Kidney (tissue), 13 donors: ENCODE measurements at regions not wholly inside any gene's neighbourhood (a gene's known extent, or its start where the extent isn't known, plus 50 kb on each side); places are given as distances from the start of the nearest gene placed in this dataset.
A peak's percentile ranks its signal among the peaks of the same experiment; 100 is the strongest.

Experiments used
- DNase-seq, 5 donors: peaks; one replicate each; pipeline ENCODE4 v3.0.0-alpha.2; 2013 to 2020
- FAIRE-seq: peaks from 2 replicates; lab custom pipeline; 2012; peaks lifted over from hg19 to GRCh38; lab: Jason Lieb, UNC
- H3K27ac ChIP-seq, 2 donors: one replicate each; pipeline ENCODE4 v1.7.0; 2013; ENCODE audit warnings: low read depth in 2 of 2, low read length in 2 of 2, inconsistent platforms in 1 of 2
- H3K27me3 ChIP-seq: one replicate; pipeline ENCODE4 v1.7.1; 2013; ENCODE audit warnings: low read length, inconsistent platforms; ENCODE audit not compliant: control insufficient read depth, insufficient read depth
- H3K36me3 ChIP-seq, 3 donors: one replicate each; pipeline versions ENCODE4 v1.7.0 to v1.7.1; 2013; ENCODE audit warnings: low read length in 3 of 3, control low read depth in 1 of 3, inconsistent platforms in 1 of 3; ENCODE audit not compliant: insufficient read depth in 3 of 3, control insufficient read depth in 2 of 3
- H3K4me1 ChIP-seq, 3 donors: one replicate each; pipeline versions ENCODE4 v1.7.0 to v1.7.1; 2013; ENCODE audit warnings: low read length in 3 of 3, inconsistent platforms in 1 of 3, low read depth in 1 of 3; ENCODE audit not compliant: control insufficient read depth in 2 of 3, insufficient read depth in 2 of 3
- H3K4me3 ChIP-seq, 3 donors: one replicate each; pipeline versions ENCODE4 v1.7.0 to v1.8.1; 2013; ENCODE audit warnings: low read length in 3 of 3, control low read depth in 1 of 3, inconsistent platforms in 1 of 3
- H3K9ac ChIP-seq, 3 donors: one replicate each; pipeline versions ENCODE4 v1.7.0 to v1.7.1; 2013; ENCODE audit warnings: low read length in 3 of 3, control low read depth in 1 of 3, inconsistent platforms in 1 of 3
- H3K9me3 ChIP-seq, 3 donors: one replicate each; pipeline versions ENCODE4 v1.7.0 to v1.7.1; 2013; ENCODE audit warnings: low read length in 3 of 3, control low read depth in 1 of 3, inconsistent platforms in 1 of 3; ENCODE audit not compliant: control insufficient read depth in 2 of 3, insufficient read depth in 1 of 3
- CTCF ChIP-seq: IDR thresholded peaks from 3 replicates; pipeline ENCODE4 v1.5.1; 2012; ENCODE audit warnings: mild to moderate bottlenecking, moderate library complexity, borderline replicate concordance; ENCODE audit not compliant: insufficient read depth; ENCODE audit errors: extremely low read depth
- intact Hi-C: fragments of 100-400 bp; cut with DNase I; formaldehyde crosslinking; loops from one replicate; pipeline ENCODE4 v1.11.1; 2022
- donor health status: control.
- donor health status: control.
- donor health status: control.
- donor health status: control.
- donor health status: control.
- donor health status: DM: yes; HTN: yes; CAD: no.
- donor health status: Normal renal cell carcinoma (clear cell type).

GRCh38 chr19:28403690-28404089 is 809.3 kb downstream of the UQCRFS1 start:
- no peak overlapping the region for H3K4me3 ChIP-seq
- no peaks in the 10 kb centered on the region for H3K36me3 ChIP-seq
- H3K9me3 ChIP-seq, result no peaks in the 10 kb centered on the region
- H3K9ac ChIP-seq, result no peak overlapping the region
- DNase-seq, result peak in 3 of 5 donors; percentile 34 to 47 (median 41)
- peaks cover 2% of the 10 kb centered on the region for H3K27me3 ChIP-seq
- H3K4me1 ChIP-seq, result no peaks in the 10 kb centered on the region
- intact Hi-C loops, result no loop called here
- no peak for FAIRE-seq
- H3K27ac ChIP-seq, result no peak overlapping the region
- no peak for TF ChIP-seq CTCF

GRCh38 chr19:28402701-28403290 is 810.2 kb downstream of the UQCRFS1 start:
- H3K36me3 ChIP-seq, result no peaks in the 10 kb centered on the region
- no peaks in the 10 kb centered on the region for H3K9me3 ChIP-seq

GRCh38 chr19:28401739-28402424 is 811.1 kb downstream of the UQCRFS1 start:
- H3K27ac ChIP-seq, result no peak overlapping the region
- DNase-seq, result no peak
- FAIRE-seq, result no peak
- intact Hi-C loops, result no loop called here
- no peaks in the 10 kb centered on the region for H3K36me3 ChIP-seq
- H3K9me3 ChIP-seq, result no peaks in the 10 kb centered on the region
- H3K4me3 ChIP-seq, result no peak overlapping the region
- TF ChIP-seq CTCF, result no peak
- H3K4me1 ChIP-seq, result no peaks in the 10 kb centered on the region
- peaks cover 2% of the 10 kb centered on the region for H3K27me3 ChIP-seq
- H3K9ac ChIP-seq, result no peak overlapping the region

More at GRCh38 chr19:28402701-28403290, 810.2 kb downstream of the UQCRFS1 start:
- no peaks in the 10 kb centered on the region for H3K4me1 ChIP-seq
- DNase-seq (no peak), FAIRE-seq (no peak)
- intact Hi-C loops, result no loop called here
- no peak overlapping the region for H3K9ac ChIP-seq
- no peak overlapping the region for H3K27ac ChIP-seq
- H3K27me3 ChIP-seq, result peaks cover 2% of the 10 kb centered on the region
- TF ChIP-seq CTCF, result no peak
- no peak overlapping the region for H3K4me3 ChIP-seq
